Fibroblast of peridontal ligament (primary cell): ENCODE measurements at regions not wholly inside any gene's neighbourhood (a gene's known extent, or its start where the extent isn't known, plus 50 kb on each side); places are given as distances from the start of the nearest gene placed in this dataset.
"Not testable (repeated sequence)": the region's sequence is repeated elsewhere in the genome, so short reads cannot be mapped to it uniquely, and the experiment has no call there.

Experiments used
- DNase-seq: peaks from one replicate; pipeline ENCODE4 v3.0.0-alpha.2; 2010; ENCODE audit errors: extremely low read depth

- no peak for DNase-seq
Observed at GRCh38 chr14:105659935-105660527, 133.6 kb downstream of the TMEM121 start.

GRCh38 chr14:105660816-105661531 is 134.6 kb downstream of the TMEM121 start:
- no peak for DNase-seq

- DNase-seq: not testable (repeated sequence)
Observed at GRCh38 chr14:105662043-105662442, 135.7 kb downstream of the TMEM121 start.

DNA sequence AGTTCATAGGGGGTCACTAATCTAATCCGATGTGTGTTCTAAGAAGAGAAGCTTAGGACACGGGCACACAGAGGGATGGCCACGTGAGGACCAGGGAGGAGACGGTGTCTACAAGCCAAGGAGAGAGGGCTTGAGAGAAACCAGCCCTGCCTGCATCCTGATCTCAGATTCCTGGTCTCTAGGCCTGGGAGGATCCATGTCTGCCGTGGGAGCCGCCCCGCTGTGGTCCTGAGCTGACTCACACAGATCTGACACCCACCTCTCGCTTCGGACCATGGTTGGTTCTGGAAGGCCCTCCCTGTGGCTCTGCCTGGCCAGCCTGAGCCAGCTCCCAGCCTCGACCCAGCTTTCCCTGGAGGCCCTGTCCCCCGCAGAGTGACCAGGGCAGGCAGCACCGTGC is 136.2 kb downstream of the TMEM121 start:
- DNase-seq: not testable (repeated sequence)

- DNase-seq: not testable (repeated sequence)
Observed at GRCh38 chr14:105663323-105663722, 136.9 kb downstream of the TMEM121 start.

DNA sequence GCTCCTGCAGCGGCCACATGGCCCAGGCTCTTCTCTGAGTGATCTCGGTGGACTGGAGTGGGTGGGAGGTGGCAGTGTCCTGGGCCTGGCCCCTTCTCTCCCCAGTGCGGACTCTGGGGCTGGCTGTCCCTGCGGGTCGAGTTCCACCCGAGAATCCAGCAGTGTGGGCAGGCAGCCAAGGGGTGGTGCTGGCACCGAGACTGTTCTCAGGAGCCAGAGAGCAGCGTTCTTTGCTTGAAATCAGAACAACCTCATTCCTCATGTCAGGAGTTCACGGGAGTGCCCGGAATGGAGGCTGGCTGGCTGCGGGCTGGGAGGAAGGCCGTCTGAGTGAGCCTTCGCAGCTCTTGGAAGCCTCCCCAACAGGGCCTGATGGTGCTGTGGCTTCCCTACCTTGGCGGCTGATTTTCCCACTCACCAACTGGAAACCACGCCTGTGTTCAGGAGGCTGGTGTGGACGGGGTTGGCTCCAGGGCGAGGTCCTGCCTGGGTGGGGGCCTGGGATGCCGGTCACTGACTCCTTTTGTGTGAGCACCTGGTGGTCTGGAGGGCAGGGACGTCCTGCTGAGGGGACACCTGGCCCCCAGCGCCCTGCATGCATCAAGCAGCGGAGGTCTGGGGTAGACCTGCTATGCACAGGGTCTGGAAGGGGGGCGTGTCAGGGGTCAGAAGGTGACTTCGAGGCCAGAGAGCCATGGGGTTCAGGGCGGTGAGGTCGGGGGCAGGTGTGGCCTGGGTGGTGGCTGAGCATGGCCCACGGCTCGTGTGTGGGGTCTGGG is 137.6 kb downstream of the TMEM121 start:
- not testable (repeated sequence) for DNase-seq

DNA sequence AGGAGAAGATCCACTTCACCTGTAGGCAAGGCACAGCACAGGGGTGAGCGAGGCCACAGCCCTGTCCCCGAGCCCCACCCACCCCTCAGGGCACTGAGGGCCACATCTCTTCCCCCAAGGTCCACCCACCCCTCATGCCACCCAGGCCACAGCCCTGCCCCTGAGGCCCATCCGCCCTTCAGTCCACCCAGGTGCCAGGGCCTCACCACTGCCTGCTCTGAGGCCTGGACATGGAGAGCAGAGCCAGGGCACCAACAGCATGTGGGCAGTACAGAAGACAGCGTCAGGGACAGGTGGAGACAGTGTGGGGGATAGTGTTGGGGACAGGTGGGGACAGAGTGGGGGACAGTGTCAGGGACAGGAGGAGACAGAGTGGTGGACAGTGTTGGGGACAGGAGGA is 138.3 kb downstream of the TMEM121 start:
- DNase-seq: no peak

DNA sequence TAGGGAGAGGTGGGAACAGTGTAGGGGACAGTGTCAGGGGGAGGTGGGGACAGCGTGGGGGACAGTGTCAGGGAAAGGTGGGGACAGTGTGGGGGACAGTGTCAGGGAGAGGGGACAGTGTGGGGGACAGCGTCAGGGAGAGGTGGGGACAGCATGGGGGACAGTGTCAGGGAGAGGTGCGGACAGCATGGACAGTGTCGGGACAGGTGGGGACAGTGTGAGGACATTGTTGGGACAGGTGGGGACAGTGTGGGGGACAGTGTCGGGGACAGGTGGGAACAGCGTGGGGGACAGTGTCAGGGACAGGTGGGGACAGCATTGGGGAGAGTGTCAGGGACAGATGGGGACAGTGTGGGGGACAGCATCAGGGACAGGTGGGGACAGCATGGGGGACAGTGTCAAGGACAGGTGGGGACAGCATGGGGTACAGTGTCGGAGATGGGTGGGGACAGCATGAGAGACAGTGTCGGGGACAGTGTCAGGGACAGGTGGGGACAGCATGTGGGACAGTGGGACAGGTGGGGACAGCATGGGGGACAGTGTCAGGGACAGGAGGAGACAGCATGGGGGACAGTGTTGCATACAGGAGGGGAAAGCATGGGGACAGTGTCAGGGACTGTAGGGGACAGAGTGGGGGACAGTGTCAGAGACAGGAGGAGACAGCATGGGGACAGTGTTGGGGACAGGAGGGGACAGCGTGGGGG is 139.0 kb downstream of the TMEM121 start:
- no peak for DNase-seq

DNA sequence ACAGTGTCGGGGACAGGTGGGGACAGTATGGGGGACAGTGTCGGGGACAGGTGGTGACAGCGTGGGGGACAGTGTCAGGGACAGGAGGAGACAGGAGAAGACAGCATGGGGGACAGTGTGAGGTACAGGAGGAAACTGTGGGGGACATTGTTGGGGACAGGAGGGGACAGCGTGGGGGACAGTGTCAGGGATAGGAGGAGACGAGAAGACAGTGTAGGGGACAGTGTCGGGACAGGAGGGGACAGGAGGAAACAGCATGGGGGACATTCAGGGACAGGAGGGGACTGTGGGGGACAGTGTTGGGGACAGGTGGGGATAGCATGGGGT is 139.5 kb downstream of the TMEM121 start:
- DNase-seq: no peak

DNA sequence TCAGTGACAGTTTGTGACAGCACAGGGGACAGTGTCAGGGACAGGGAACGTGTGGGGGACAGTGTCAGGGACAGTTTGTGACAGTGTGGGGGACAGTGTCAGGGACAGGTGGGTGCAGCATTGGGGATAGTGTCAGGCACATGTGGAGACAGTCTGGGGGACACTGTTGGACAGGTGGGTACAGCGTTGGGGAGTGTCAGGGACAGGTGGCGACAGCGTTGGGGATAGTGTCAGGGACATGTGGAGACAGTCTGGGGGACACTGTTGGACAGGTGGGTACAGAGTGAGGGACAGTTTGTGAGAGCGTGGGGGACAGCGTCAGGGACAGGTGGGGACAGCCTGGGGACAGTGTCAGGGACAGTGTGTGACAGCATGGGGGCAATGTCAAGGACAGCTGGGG is 140.0 kb downstream of the TMEM121 start:
- DNase-seq: no peak

- DNase-seq: not testable (repeated sequence)
Observed at GRCh38 chr14:105666991-105667662, 140.7 kb downstream of the TMEM121 start.

- DNase-seq: not testable (repeated sequence)
Observed at GRCh38 chr14:105667663-105668020, 141.3 kb downstream of the TMEM121 start.

DNA sequence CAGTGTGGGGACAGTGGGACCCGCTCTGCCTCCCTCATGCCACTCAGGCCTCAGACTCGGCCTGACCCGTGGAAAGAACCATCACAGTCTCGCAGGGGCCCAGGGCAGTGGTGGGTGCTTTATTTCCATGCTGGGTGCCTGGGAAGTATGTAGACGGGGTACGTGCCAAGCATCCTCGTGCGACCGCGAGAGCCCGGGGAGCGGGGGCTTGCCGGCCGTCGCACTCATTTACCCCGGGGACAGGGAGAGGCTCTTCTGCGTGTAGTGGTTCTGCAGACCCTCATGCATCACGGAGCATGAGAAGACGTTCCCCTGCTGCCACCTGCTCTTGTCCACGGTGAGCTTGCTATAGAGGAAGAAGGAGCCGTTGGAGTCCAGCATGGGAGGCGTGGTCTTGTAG is 141.6 kb downstream of the TMEM121 start:
- DNase-seq: not testable (repeated sequence)

GRCh38 chr14:105668471-105669230 is 142.3 kb downstream of the TMEM121 start:
- not testable (repeated sequence) for DNase-seq

- DNase-seq: not testable (repeated sequence)
Observed at GRCh38 chr14:105669231-105669610, 142.8 kb downstream of the TMEM121 start.

GRCh38 chr14:105669646-105670045 is 143.3 kb downstream of the TMEM121 start:
- not testable (repeated sequence) for DNase-seq

DNA sequence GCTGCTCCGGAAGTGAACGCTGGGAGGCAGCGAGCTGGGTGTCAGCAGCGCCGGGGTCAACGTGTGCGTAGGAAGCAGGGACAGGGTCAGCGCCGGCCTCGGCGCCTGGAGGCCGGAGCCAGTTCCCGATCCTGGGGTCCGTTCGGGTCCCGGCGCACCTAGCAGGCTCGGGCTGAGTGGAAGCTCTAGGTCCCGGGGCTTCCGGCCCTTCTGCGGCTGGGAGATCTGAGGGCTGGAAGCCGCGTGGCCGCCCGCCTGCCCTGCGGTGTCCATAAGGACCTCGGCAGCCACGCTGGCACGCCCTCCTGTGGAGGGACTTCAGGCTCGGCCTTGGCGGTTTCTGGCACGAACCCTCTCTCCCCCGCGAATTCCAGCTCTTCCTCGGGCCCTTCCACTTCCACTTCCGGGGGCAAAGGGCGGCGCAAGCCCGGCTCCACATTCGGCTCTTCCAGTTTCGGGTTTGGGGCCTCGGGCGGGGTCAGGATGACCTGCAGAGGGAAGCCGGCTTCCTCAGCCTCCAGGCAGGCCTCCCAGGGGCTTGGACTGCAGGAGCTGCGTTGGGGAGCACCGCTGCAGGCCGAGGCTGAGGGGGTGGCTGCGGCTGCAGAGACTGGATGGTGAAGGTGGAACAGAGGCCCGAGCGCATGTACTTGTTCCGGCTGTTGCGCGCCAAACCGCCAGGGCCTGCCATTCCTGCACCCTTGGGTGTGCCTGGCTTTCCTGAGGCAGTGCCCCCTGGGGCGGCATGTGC is 146.2 kb downstream of the TMEM121 start:
- not testable (repeated sequence) for DNase-seq

- not testable (repeated sequence) for DNase-seq
Observed at GRCh38 chr14:105675433-105675832, 149.1 kb downstream of the TMEM121 start.

DNA sequence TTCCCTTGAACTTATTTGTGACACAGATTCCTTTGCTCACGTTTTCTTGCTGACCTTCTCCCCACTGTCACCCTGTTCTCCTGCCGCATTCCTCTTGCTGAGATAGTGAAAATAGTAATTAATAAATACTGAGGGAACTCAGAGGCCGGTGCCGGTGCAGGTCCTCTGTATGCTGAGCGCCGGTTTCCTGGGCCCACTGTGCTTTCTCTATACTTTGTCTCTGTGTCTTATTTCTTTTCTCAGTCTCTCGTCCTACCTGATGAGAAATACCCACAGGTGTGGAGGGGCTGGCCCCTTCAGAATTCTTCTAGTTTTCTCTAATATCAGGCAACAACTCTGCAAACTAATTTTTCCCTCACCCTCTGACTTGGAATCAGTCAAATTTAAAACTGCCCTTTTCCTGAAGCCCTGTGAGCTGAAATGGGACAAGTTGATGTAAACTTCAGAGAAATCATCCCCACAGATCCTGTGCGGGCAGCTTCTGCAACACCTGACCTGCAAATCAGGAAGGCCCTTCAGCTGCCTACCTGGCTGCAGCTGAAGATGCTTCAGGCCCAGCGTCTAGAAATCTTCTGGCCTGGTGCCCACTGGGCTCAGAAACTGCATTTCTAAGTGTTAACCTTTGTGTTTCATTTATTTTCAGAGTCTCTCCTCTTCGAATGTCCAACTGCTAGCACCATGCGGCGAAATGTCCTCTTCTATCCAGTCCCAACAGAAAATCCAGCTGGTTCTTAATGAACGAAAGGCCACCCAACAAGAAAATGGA is 149.7 kb downstream of the TMEM121 start:
- DNase-seq: not testable (repeated sequence)
